Astrocyte (in vitro differentiated cells and primary cell): ENCODE measurements at regions not wholly inside any gene's neighbourhood (a gene's known extent, or its start where the extent isn't known, plus 50 kb on each side); places are given as distances from the start of the nearest gene placed in this dataset.

Experiments
- CTCF ChIP-seq: IDR thresholded peaks from 2 replicates; pipeline ENCODE4 v1.5.1; 2011; ENCODE audit warnings: low read depth, mild to moderate bottlenecking, inconsistent platforms, low read length, moderate library complexity; ENCODE audit not compliant: insufficient read depth
- EZH2 ChIP-seq: IDR thresholded peaks from 2 replicates; pipeline ENCODE4 v1.6.1; 2012; ENCODE audit warnings: mild to moderate bottlenecking, low read length, inconsistent platforms; ENCODE audit not compliant: insufficient read depth

- TF ChIP-seq CTCF (no peak), EZH2 (no peak)
These were observed 111.6 kb upstream of the PZP start for GRCh38 chr12:9319842-9320173.
